ENCODE measurements at regions not wholly inside any gene's neighbourhood (a gene's known extent, or its start where the extent isn't known, plus 50 kb on each side); places are given as distances from the start of the nearest gene placed in this dataset.

DNA sequence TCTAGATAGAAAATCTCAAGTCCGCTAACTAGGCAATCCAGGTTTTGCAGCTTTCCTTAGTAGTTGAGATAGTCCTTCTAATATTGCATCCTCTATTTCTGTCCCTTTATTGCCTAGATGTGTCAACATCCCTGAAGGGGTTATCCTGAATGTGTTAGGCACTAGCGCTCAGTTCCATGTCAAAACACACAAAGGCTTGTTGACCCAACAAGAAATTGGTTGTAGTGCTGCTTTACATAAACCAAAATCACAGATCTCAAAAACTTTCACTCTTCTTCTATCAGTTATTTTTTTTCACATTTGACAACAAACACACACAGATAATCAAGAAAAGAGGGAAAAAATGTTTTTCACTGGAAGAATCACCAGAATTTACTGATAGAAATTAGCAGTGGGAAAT is 51.4 kb upstream of the SOX2 start:
- Histone ChIP-seq H3K4me3 (no peak overlapping the region), H3K4me1 (ENCODE audit: insufficient read depth) (no peaks in the 10 kb centered on the region), H4K20me1 (ENCODE audit: insufficient read depth) (no peaks in the 10 kb centered on the region), H3K79me2 (ENCODE audit: insufficient read depth) (no peaks in the 10 kb centered on the region), H3K27me3 (replicated peaks; ENCODE audit: insufficient read depth) (no peaks in the 10 kb centered on the region), H2AFZ (no peak overlapping the region), H3K9ac (no peak overlapping the region), H3K36me3 (ENCODE audit: low read depth) (no peaks in the 10 kb centered on the region), H3K27ac (no peak overlapping the region), H3K9me2 (ENCODE audit: insufficient read depth) (no peaks in the 10 kb centered on the region), H3K4me2 (ENCODE audit: unreplicated experiment) (no peak overlapping the region), H3F3A (ENCODE audit: insufficient read depth) (no peaks in the 10 kb centered on the region), H3K9me3 (ENCODE audit: low read depth) (no peaks in the 10 kb centered on the region)
- in situ Hi-C loops (cut with MboI) = no loop called here
- no peak for TF ChIP-seq EZH2phosphoT487 (IDR thresholded peaks at IDR 0.05; ENCODE audit: insufficient read depth, low read depth)
- TF ChIP-seq EZH2 (IDR thresholded peaks at IDR 0.05; ENCODE audit: insufficient read depth, poor library complexity, severe bottlenecking) = no peak
- WGBS, 2 experiments (ENCODE audit: low coverage in 1 of 2, low lambda C conversion rate in 2 of 2, missing lambda C conversion rate in 2 of 2) = 69 to 71% methylated on average over 2 of the region's 2 CpGs
- DNase-seq = no peak

DNA sequence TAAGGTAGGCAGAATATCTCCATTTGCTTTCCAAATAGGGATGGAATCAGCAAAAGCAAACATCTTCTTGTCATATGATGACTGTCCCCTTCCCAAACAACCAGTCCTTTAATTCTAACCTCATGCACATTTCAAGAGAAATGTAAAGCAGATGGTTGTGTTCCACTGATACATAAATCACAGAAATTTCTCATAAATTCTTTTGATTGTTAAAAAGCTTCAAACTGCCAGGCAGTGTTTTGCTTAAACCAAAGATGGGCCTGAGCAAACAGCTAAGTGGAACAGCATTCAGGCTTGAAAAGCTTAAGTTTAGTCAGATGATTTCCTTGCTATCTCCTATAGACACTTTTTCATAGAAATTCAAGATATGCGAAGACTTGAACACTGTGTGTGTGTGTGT is 74.3 kb upstream of the SOX2 start:
- no peaks in the 10 kb centered on the region for H4K20me1 ChIP-seq (ENCODE audit: insufficient read depth)
- H3K4me2 ChIP-seq (ENCODE audit: unreplicated experiment) = no peak overlapping the region
- H3K27me3 ChIP-seq (replicated peaks; ENCODE audit: insufficient read depth) = no peaks in the 10 kb centered on the region
- H3K9me3 ChIP-seq (ENCODE audit: low read depth) = no peaks in the 10 kb centered on the region
- no peak for TF ChIP-seq EZH2phosphoT487 (IDR thresholded peaks at IDR 0.05; ENCODE audit: insufficient read depth, low read depth)
- no peak for TF ChIP-seq EZH2 (IDR thresholded peaks at IDR 0.05; ENCODE audit: insufficient read depth, poor library complexity, severe bottlenecking)
- H3K36me3 ChIP-seq (ENCODE audit: low read depth) = no peaks in the 10 kb centered on the region
- no peaks in the 10 kb centered on the region for H3K9me2 ChIP-seq (ENCODE audit: insufficient read depth)
- H3K9ac ChIP-seq = no peak overlapping the region
- H3F3A ChIP-seq (ENCODE audit: insufficient read depth) = no peaks in the 10 kb centered on the region
- no peak overlapping the region for H2AFZ ChIP-seq
- H3K27ac ChIP-seq = no peak overlapping the region
- H3K4me3 ChIP-seq = no peak overlapping the region
- in situ Hi-C loops (cut with MboI) = no loop called here
- H3K4me1 ChIP-seq (ENCODE audit: insufficient read depth) = no peaks in the 10 kb centered on the region
- no peaks in the 10 kb centered on the region for H3K79me2 ChIP-seq (ENCODE audit: insufficient read depth)
- no peak for DNase-seq
- WGBS, 2 experiments (ENCODE audit: low coverage in 1 of 2, low lambda C conversion rate in 2 of 2, missing lambda C conversion rate in 2 of 2) = 9 to 22% methylated on average over 1 of the region's 1 CpG

DNA sequence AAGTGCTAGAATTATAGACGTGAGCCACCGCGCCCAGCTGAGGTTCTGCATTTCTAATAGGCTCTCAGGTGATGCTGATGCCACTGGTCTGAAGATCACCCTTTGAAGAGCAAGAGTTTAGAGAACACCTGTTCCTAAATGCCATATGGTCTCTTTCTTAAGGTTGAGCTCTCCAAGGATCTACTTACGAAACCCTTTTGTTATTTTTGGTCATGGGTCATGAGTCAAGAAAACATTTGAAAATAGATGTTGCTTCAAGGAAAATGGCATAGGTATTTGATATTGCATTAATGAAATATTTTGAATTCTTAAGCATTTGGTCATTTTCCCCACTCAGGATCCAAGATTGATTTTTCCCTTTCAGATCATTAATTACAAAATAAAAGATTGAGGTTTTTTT is 74.7 kb upstream of the SOX2 start:
- Histone ChIP-seq H4K20me1 (ENCODE audit: insufficient read depth) (no peaks in the 10 kb centered on the region), H3K4me1 (ENCODE audit: insufficient read depth) (no peaks in the 10 kb centered on the region), H3K9me2 (ENCODE audit: insufficient read depth) (no peaks in the 10 kb centered on the region), H3K36me3 (ENCODE audit: low read depth) (no peaks in the 10 kb centered on the region), H3K4me2 (ENCODE audit: unreplicated experiment) (no peak overlapping the region), H3K27ac (no peak overlapping the region), H3K79me2 (ENCODE audit: insufficient read depth) (no peaks in the 10 kb centered on the region), H3F3A (ENCODE audit: insufficient read depth) (no peaks in the 10 kb centered on the region), H3K4me3 (no peak overlapping the region), H2AFZ (no peak overlapping the region), H3K9ac (no peak overlapping the region), H3K9me3 (ENCODE audit: low read depth) (no peaks in the 10 kb centered on the region), H3K27me3 (replicated peaks; ENCODE audit: insufficient read depth) (no peaks in the 10 kb centered on the region)
- 82 to 83% methylated on average over 4 of the region's 4 CpGs for WGBS, 2 experiments (ENCODE audit: low coverage in 1 of 2, low lambda C conversion rate in 2 of 2, missing lambda C conversion rate in 2 of 2)
- no peak for DNase-seq
- TF ChIP-seq EZH2phosphoT487 (IDR thresholded peaks at IDR 0.05; ENCODE audit: insufficient read depth, low read depth) (no peak), EZH2 (IDR thresholded peaks at IDR 0.05; ENCODE audit: insufficient read depth, poor library complexity, severe bottlenecking) (no peak)
- in situ Hi-C loops (cut with MboI) = no loop called here

DNA sequence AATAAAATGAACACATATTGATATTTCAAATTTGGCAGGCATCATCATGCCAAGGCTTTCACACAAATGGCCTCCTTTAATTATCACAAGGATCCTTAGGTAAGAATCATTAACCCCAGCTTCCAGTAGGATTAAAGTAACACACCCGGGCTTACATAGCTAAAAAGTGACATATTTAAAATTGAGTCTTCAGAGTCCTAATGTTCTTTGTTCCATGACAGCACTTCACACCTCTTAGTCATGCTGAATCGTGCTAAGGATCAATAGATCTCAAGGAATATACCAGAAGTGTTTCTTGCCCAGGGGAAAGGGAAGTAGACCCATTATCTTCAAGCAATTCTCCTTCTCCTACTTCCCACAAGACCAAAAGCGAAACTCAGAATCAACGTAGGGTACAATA is 76.6 kb upstream of the SOX2 start:
- in situ Hi-C loops (cut with MboI) = no loop called here
- H3F3A ChIP-seq (ENCODE audit: insufficient read depth) = no peaks in the 10 kb centered on the region
- no peaks in the 10 kb centered on the region for H3K79me2 ChIP-seq (ENCODE audit: insufficient read depth)
- H3K9ac ChIP-seq = no peak overlapping the region
- no peaks in the 10 kb centered on the region for H3K9me3 ChIP-seq (ENCODE audit: low read depth)
- no peaks in the 10 kb centered on the region for H3K27me3 ChIP-seq (replicated peaks; ENCODE audit: insufficient read depth)
- no peak for DNase-seq
- no peak overlapping the region for H2AFZ ChIP-seq
- WGBS, 2 experiments (ENCODE audit: low coverage in 1 of 2, low lambda C conversion rate in 2 of 2, missing lambda C conversion rate in 2 of 2) = 70 to 76% methylated on average over 4 of the region's 4 CpGs
- no peaks in the 10 kb centered on the region for H3K36me3 ChIP-seq (ENCODE audit: low read depth)
- TF ChIP-seq EZH2phosphoT487 (IDR thresholded peaks at IDR 0.05; ENCODE audit: insufficient read depth, low read depth) = no peak
- TF ChIP-seq EZH2 (IDR thresholded peaks at IDR 0.05; ENCODE audit: insufficient read depth, poor library complexity, severe bottlenecking) = no peak
- H3K27ac ChIP-seq = no peak overlapping the region
- H3K9me2 ChIP-seq (ENCODE audit: insufficient read depth) = no peaks in the 10 kb centered on the region
- no peaks in the 10 kb centered on the region for H4K20me1 ChIP-seq (ENCODE audit: insufficient read depth)
- no peak overlapping the region for H3K4me3 ChIP-seq
- H3K4me2 ChIP-seq (ENCODE audit: unreplicated experiment) = no peak overlapping the region
- H3K4me1 ChIP-seq (ENCODE audit: insufficient read depth) = 0 out of 2 replicates have a peak, but pooled peaks cover 4% of the 10 kb centered on the region

DNA sequence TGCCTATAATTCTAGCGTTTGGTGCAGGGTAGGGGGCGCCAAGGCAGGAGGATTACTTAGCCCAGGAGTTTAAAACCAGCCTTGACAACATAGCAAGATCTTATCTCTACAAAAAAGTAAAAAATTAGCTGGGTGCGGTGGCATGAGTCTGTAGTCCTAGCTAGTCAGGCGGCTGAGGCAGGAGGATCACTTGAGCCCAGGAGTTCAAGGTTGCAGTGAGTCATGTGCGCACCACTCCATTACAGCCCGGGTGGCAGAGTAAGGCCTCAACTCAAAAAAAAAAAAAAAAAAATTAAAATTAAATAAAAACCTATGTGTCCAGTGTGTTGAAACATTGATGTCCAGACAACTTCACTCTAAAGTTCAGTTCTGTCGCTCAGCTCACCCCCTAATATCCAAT is 78.2 kb upstream of the SOX2 start:
- H4K20me1 ChIP-seq (ENCODE audit: insufficient read depth) = no peaks in the 10 kb centered on the region
- H3F3A ChIP-seq (ENCODE audit: insufficient read depth) = no peaks in the 10 kb centered on the region
- no peak for DNase-seq
- no peaks in the 10 kb centered on the region for H3K9me3 ChIP-seq (ENCODE audit: low read depth)
- H3K4me1 ChIP-seq (ENCODE audit: insufficient read depth) = peaks cover 14% of the 10 kb centered on the region; the same call in 1 of the 2 replicates
- H3K27ac ChIP-seq = no peak overlapping the region
- no peaks in the 10 kb centered on the region for H3K27me3 ChIP-seq (replicated peaks; ENCODE audit: insufficient read depth)
- H3K9ac ChIP-seq = no peak overlapping the region
- H3K4me3 ChIP-seq = no peak overlapping the region
- no peaks in the 10 kb centered on the region for H3K79me2 ChIP-seq (ENCODE audit: insufficient read depth)
- TF ChIP-seq EZH2 (IDR thresholded peaks at IDR 0.05; ENCODE audit: insufficient read depth, poor library complexity, severe bottlenecking) (no peak), EZH2phosphoT487 (IDR thresholded peaks at IDR 0.05; ENCODE audit: insufficient read depth, low read depth) (no peak)
- H3K4me2 ChIP-seq (ENCODE audit: unreplicated experiment) = no peak overlapping the region
- H2AFZ ChIP-seq = no peak overlapping the region
- H3K9me2 ChIP-seq (ENCODE audit: insufficient read depth) = 0 out of 2 replicates have a peak, but pooled peaks cover 4% of the 10 kb centered on the region
- in situ Hi-C loops (cut with MboI) = no loop called here
- WGBS, 2 experiments (ENCODE audit: low coverage in 1 of 2, low lambda C conversion rate in 2 of 2, missing lambda C conversion rate in 2 of 2) = 86 to 88% methylated on average over 7 of the region's 7 CpGs
- no peaks in the 10 kb centered on the region for H3K36me3 ChIP-seq (ENCODE audit: low read depth)
